ENCODE measurements at regions not wholly inside any gene's neighbourhood (a gene's known extent, or its start where the extent isn't known, plus 50 kb on each side); places are given as distances from the start of the nearest gene placed in this dataset.

DNA sequence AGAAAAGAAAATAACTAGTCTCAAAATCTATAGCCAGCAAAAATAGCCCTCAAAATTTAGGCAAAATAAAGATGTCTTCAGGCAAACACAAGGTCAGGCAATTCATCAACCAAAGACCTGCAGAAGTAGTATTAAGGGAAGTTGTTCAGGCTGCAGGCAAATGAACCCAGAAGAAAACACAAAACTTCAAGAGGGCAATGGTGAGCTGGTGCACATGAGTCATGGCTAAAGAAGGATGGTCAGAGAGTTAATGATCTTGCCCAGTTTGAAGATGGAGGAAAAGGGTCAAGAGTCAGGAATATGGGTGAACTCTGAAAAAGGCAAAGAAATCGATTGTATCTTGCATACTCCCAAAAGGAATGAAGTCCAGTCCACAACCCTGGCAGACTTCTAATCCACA lies 83.1 kb upstream of the FAT4 start:
- no peak for DNase-seq

DNA sequence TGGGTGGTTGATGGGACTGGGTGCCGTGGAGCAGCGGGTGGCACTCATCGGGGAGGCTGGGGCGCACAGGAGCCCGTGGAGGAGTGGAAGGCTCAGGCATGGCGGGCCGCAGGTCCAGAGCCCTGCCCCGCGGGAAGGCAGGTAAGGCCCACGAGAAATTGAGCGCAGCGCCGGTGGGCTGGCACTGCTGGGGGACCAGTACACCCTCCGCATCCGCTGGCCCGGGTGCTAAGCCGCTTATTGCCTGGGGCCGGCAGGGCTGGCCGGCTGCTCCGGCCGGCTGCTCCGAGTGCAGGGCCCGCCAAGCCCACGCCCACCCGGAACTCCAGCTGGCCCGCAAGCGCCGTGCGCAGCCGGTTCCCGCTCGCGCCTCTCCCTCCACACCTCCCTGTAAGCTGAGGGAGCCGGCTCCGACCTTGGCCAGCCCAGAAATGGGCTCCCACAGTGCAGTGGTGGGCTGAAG lies 85.1 kb upstream of the FAT4 start:
- Histone ChIP-seq H3K36me3 (replicated peaks in 1 of 2; ENCODE audit: control insufficient read depth in 1 of 2, insufficient read depth in 2 of 2, low read length in 2 of 2) (no peaks in the 10 kb centered on the region), H3K27me3 (ENCODE audit: control insufficient read depth in 2 of 2, insufficient read depth in 2 of 2, low read length in 2 of 2) (no peaks in the 10 kb centered on the region), H2AFZ (ENCODE audit: insufficient read depth, low read depth, low read length, poor library complexity, severe bottlenecking) (no peak overlapping the region), H4K20me1 (ENCODE audit: insufficient read depth, low read length) (no peaks in the 10 kb centered on the region), H3K4me3 (replicated peaks in 1 of 3; ENCODE audit: low read depth in 2 of 3, low read length in 3 of 3) (no peak overlapping the region), H3K9me3 (replicated peaks in 1 of 2; ENCODE audit: control insufficient read depth in 1 of 2, insufficient read depth in 1 of 2, low read length in 2 of 2) (peaks cover 0 to 3% of the 10 kb centered on the region in 2 donors), H3K4me1 (ENCODE audit: control insufficient read depth in 1 of 2, insufficient read depth in 2 of 2, low read length in 2 of 2) (no peaks in the 10 kb centered on the region), H3K79me2 (ENCODE audit: insufficient read depth, low read length) (no peaks in the 10 kb centered on the region), H3K9ac (ENCODE audit: insufficient read depth, low read length, poor library complexity, severe bottlenecking) (no peak overlapping the region), H3K4me2 (replicated peaks; ENCODE audit: extremely low read depth, low read length, poor library complexity, severe bottlenecking) (no peak overlapping the region), H3K27ac (ENCODE audit: low read depth in 1 of 2, low read length in 2 of 2) (no peak overlapping the region)
- H3K27ac Mint-ChIP-seq = no peak overlapping the region
- H3K27me3 Mint-ChIP-seq (ENCODE audit: low read depth in 3 of 3) = peaks cover 0 to 2% (median 1%) of the 10 kb centered on the region in 3 donors
- peaks cover 0 to 9% (median 3%) of the 10 kb centered on the region in 7 donors for H3K9me3 Mint-ChIP-seq
- H3K36me3 Mint-ChIP-seq = no peaks in the 10 kb centered on the region
- TF ChIP-seq, protein P1, sequence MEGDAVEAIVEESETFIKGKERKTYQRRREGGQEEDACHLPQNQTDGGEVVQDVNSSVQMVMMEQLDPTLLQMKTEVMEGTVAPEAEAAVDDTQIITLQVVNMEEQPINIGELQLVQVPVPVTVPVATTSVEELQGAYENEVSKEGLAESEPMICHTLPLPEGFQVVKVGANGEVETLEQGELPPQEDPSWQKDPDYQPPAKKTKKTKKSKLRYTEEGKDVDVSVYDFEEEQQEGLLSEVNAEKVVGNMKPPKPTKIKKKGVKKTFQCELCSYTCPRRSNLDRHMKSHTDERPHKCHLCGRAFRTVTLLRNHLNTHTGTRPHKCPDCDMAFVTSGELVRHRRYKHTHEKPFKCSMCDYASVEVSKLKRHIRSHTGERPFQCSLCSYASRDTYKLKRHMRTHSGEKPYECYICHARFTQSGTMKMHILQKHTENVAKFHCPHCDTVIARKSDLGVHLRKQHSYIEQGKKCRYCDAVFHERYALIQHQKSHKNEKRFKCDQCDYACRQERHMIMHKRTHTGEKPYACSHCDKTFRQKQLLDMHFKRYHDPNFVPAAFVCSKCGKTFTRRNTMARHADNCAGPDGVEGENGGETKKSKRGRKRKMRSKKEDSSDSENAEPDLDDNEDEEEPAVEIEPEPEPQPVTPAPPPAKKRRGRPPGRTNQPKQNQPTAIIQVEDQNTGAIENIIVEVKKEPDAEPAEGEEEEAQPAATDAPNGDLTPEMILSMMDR (IDR thresholded peaks at IDR 0.05) = no peak
- intact Hi-C loops (cut with micrococcal nuclease) = no loop called here
- no peaks in the 10 kb centered on the region for H3K4me1 Mint-ChIP-seq
- DNase-seq = no peak
- 97% methylated on average over 18 of the region's 35 CpGs for WGBS (ENCODE audit: insufficient coverage)
- no peak overlapping the region for H3K4me3 Mint-ChIP-seq

More for the DNA sequence above, 83.1 kb upstream of the FAT4 start:
- Histone ChIP-seq H3K27me3 (ENCODE audit: control insufficient read depth in 2 of 2, insufficient read depth in 2 of 2, low read length in 2 of 2) (no peaks in the 10 kb centered on the region), H3K79me2 (ENCODE audit: insufficient read depth, low read length) (no peaks in the 10 kb centered on the region), H3K4me2 (replicated peaks; ENCODE audit: extremely low read depth, low read length, poor library complexity, severe bottlenecking) (no peak overlapping the region), H3K36me3 (replicated peaks in 1 of 2; ENCODE audit: control insufficient read depth in 1 of 2, insufficient read depth in 2 of 2, low read length in 2 of 2) (no peaks in the 10 kb centered on the region), H3K4me3 (replicated peaks in 1 of 3; ENCODE audit: low read depth in 2 of 3, low read length in 3 of 3) (no peak overlapping the region), H4K20me1 (ENCODE audit: insufficient read depth, low read length) (no peaks in the 10 kb centered on the region), H3K9ac (ENCODE audit: insufficient read depth, low read length, poor library complexity, severe bottlenecking) (no peak overlapping the region), H3K4me1 (ENCODE audit: control insufficient read depth in 1 of 2, insufficient read depth in 2 of 2, low read length in 2 of 2) (no peaks in the 10 kb centered on the region), H2AFZ (ENCODE audit: insufficient read depth, low read depth, low read length, poor library complexity, severe bottlenecking) (no peak overlapping the region), H3K27ac (ENCODE audit: low read depth in 1 of 2, low read length in 2 of 2) (no peak overlapping the region), H3K9me3 (replicated peaks in 1 of 2; ENCODE audit: control insufficient read depth in 1 of 2, insufficient read depth in 1 of 2, low read length in 2 of 2) (peaks cover 0 to 3% of the 10 kb centered on the region in 2 donors)
- Mint-ChIP-seq H3K4me1 (no peaks in the 10 kb centered on the region), H3K36me3 (no peaks in the 10 kb centered on the region), H3K9me3 (peaks cover 0 to 9% (median 3%) of the 10 kb centered on the region in 7 donors), H3K4me3 (no peak overlapping the region), H3K27me3 (ENCODE audit: low read depth in 3 of 3) (peaks cover 0 to 1% (median 0%) of the 10 kb centered on the region in 3 donors), H3K27ac (no peak overlapping the region)
- TF ChIP-seq, protein P1 (IDR thresholded peaks at IDR 0.05) = no peak
- WGBS (ENCODE audit: insufficient coverage) = no CpG with 5 or more reads among the region's 1 CpG
- intact Hi-C loops (cut with micrococcal nuclease) = no loop called here
